Parathyroid adenoma (tissue), 2 donors: ENCODE measurements at regions not wholly inside any gene's neighbourhood (a gene's known extent, or its start where the extent isn't known, plus 50 kb on each side); places are given as distances from the start of the nearest gene placed in this dataset.

Experiments
- H2AFZ ChIP-seq: fragments of 300-600 bp; sonication (generic); one replicate; pipeline ENCODE4 v1.7.0; 2017; ENCODE audit warnings: antibody characterized with exemption, mild to moderate bottlenecking
- H3K27ac ChIP-seq: fragments of 300-600 bp; sonication (generic); one replicate; pipeline ENCODE4 v1.7.0; 2017
- H3K27me3 ChIP-seq: fragments of 300-600 bp; sonication (generic); one replicate; pipeline ENCODE4 v1.7.0; 2017; ENCODE audit warnings: low read length; ENCODE audit not compliant: control insufficient read depth, insufficient read depth
- H3K36me3 ChIP-seq: fragments of 300-600 bp; sonication (generic); one replicate; pipeline ENCODE4 v1.7.0; 2017; ENCODE audit warnings: low read length; ENCODE audit not compliant: control insufficient read depth, insufficient read depth
- H3K4me1 ChIP-seq: fragments of 300-600 bp; sonication (generic); one replicate; pipeline ENCODE4 v1.7.0; 2017; ENCODE audit warnings: control low read depth
- H3K4me2 ChIP-seq: fragments of 300-600 bp; sonication (generic); one replicate; pipeline ENCODE4 v1.7.0; 2017; ENCODE audit warnings: low read length
- H3K4me3 ChIP-seq: fragments of 300-600 bp; sonication (generic); one replicate; pipeline ENCODE4 v1.7.0; 2017; ENCODE audit warnings: low read depth, low read length
- H3K79me2 ChIP-seq: fragments of 300-600 bp; sonication (generic); one replicate; pipeline ENCODE4 v1.7.0; 2017; ENCODE audit warnings: control low read depth
- H3K9ac ChIP-seq: fragments of 300-600 bp; sonication (generic); one replicate; pipeline ENCODE4 v1.7.0; 2017; ENCODE audit warnings: mild to moderate bottlenecking
- H3K9me3 ChIP-seq: fragments of 300-600 bp; sonication (generic); one replicate; pipeline ENCODE4 v1.7.0; 2017; ENCODE audit warnings: low read length; ENCODE audit not compliant: control insufficient read depth
- CTCF ChIP-seq: fragments of 300-600 bp; sonication (generic); IDR thresholded peaks from one replicate; pipeline ENCODE4 v1.7.0; 2017; ENCODE audit warnings: antibody characterized with exemption, mild to moderate bottlenecking
- donor health status: primary hyperparathyroidism.

- H3K4me2 ChIP-seq: no peak overlapping the region
- no peak overlapping the region for H3K27ac ChIP-seq
- TF ChIP-seq CTCF: no peak
- H3K4me1 ChIP-seq: no peaks in the 10 kb centered on the region
- H3K79me2 ChIP-seq: no peaks in the 10 kb centered on the region
- H3K27me3 ChIP-seq: no peaks in the 10 kb centered on the region
- H2AFZ ChIP-seq: no peak overlapping the region
- no peaks in the 10 kb centered on the region for H3K9me3 ChIP-seq
- no peaks in the 10 kb centered on the region for H3K36me3 ChIP-seq
- no peak overlapping the region for H3K9ac ChIP-seq
- no peak overlapping the region for H3K4me3 ChIP-seq
Observed at GRCh38 chr11:109739379-109739778, 317.4 kb downstream of the C11orf87 start.

DNA sequence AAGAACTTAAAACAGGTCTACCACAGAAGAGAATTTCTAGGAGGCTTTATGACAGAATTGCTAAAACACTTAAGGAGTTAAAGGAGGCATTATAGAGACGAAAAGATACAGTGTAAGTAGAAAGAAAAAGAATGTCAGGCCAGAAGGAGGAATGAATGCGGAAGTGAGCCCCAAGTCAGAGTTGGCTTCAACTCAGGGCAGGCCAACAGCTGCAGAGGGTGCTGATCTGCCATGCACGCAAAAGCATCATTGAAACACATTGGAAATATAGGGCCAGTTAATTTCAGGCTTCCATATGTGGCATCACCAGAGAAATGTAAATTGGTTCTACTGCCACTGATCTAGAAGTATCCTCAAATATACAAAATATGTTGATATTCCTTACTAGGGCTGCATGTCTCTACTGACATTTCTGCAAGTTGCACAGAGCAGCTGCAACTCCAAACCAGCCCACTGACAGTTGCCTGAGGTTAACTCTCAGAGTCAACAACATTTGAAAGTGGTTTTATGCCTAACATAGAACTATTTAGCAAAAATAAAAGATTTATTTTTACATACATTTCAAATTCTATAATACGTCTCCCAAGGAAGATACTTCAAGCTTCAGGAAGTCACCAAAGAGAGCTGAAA, 324.1 kb downstream of the C11orf87 start:
- H3K36me3 ChIP-seq: no peaks in the 10 kb centered on the region
- H3K9me3 ChIP-seq: no peaks in the 10 kb centered on the region
- H3K27ac ChIP-seq: no peak overlapping the region
- no peaks in the 10 kb centered on the region for H3K79me2 ChIP-seq
- no peak overlapping the region for H3K4me2 ChIP-seq
- TF ChIP-seq CTCF: no peak
- no peaks in the 10 kb centered on the region for H3K4me1 ChIP-seq
- no peak overlapping the region for H3K4me3 ChIP-seq
- H3K9ac ChIP-seq: no peak overlapping the region
- H2AFZ ChIP-seq: no peak overlapping the region
- no peaks in the 10 kb centered on the region for H3K27me3 ChIP-seq

GRCh38 chr11:109747839-109748238, 325.8 kb downstream of the C11orf87 start:
- H3K36me3 ChIP-seq: no peaks in the 10 kb centered on the region
- no peak overlapping the region for H3K4me3 ChIP-seq
- no peak overlapping the region for H3K9ac ChIP-seq
- no peaks in the 10 kb centered on the region for H3K4me1 ChIP-seq
- H3K27me3 ChIP-seq: no peaks in the 10 kb centered on the region
- H2AFZ ChIP-seq: no peak overlapping the region
- H3K4me2 ChIP-seq: no peak overlapping the region
- no peak for TF ChIP-seq CTCF
- H3K79me2 ChIP-seq: no peaks in the 10 kb centered on the region
- H3K9me3 ChIP-seq: no peaks in the 10 kb centered on the region
- no peak overlapping the region for H3K27ac ChIP-seq

- Histone ChIP-seq H3K9ac (no peak overlapping the region), H3K4me2 (no peak overlapping the region), H2AFZ (no peak overlapping the region), H3K27ac (no peak overlapping the region), H3K9me3 (no peaks in the 10 kb centered on the region), H3K79me2 (no peaks in the 10 kb centered on the region), H3K36me3 (no peaks in the 10 kb centered on the region), H3K4me1 (no peaks in the 10 kb centered on the region), H3K4me3 (no peak overlapping the region), H3K27me3 (no peaks in the 10 kb centered on the region)
- TF ChIP-seq CTCF: no peak
Observed at GRCh38 chr11:109749476-109749875, 327.5 kb downstream of the C11orf87 start.

GRCh38 chr11:109750964-109751363, 329.0 kb downstream of the C11orf87 start:
- no peaks in the 10 kb centered on the region for H3K9me3 ChIP-seq
- no peak overlapping the region for H3K27ac ChIP-seq
- no peaks in the 10 kb centered on the region for H3K27me3 ChIP-seq
- H3K4me3 ChIP-seq: no peak overlapping the region
- no peak overlapping the region for H2AFZ ChIP-seq
- H3K9ac ChIP-seq: no peak overlapping the region
- H3K79me2 ChIP-seq: no peaks in the 10 kb centered on the region
- no peak for TF ChIP-seq CTCF
- no peaks in the 10 kb centered on the region for H3K36me3 ChIP-seq
- H3K4me1 ChIP-seq: no peaks in the 10 kb centered on the region
- H3K4me2 ChIP-seq: no peak overlapping the region
